Hematopoietic multipotent progenitor cell treated with erythropoietin and hydrocortisone succinate and interleukin-3 and kit ligand, for 8 days (in vitro differentiated cells): ENCODE measurements at regions not wholly inside any gene's neighbourhood (a gene's known extent, or its start where the extent isn't known, plus 50 kb on each side); places are given as distances from the start of the nearest gene placed in this dataset.
A peak's percentile ranks its signal among the peaks of the same experiment; 100 is the strongest.
"Not testable (repeated sequence)": the region's sequence is repeated elsewhere in the genome, so short reads cannot be mapped to it uniquely, and the experiment has no call there.

Source experiments
- DNase-seq: peaks from one replicate; pipeline ENCODE4 v3.0.0-alpha.2; 2015

- no peak for DNase-seq
Measured at GRCh38 chrX:110519906-110520452, 161.3 kb downstream of the RTL9 start.

- DNase-seq: not testable (repeated sequence)
Measured at GRCh38 chrX:110520652-110521051, 162.0 kb downstream of the RTL9 start.

- no peak for DNase-seq
Measured at GRCh38 chrX:110531873-110532580, 173.4 kb downstream of the RTL9 start.

GRCh38 chrX:110532581-110532931 is 173.9 kb downstream of the RTL9 start:
- no peak for DNase-seq

- DNase-seq: peak; percentile 1
Measured at GRCh38 chrX:110536816-110537215, 178.2 kb downstream of the RTL9 start.

GRCh38 chrX:110541266-110541665 is 182.6 kb downstream of the RTL9 start:
- no peak for DNase-seq

GRCh38 chrX:110550854-110551253 is 192.2 kb downstream of the RTL9 start:
- DNase-seq: not testable (repeated sequence)

GRCh38 chrX:110557864-110558263 is 199.2 kb downstream of the RTL9 start:
- DNase-seq: no peak

- DNase-seq: no peak
Measured at GRCh38 chrX:110558406-110558805, 199.8 kb downstream of the RTL9 start.

- no peak for DNase-seq
Measured at GRCh38 chrX:110561034-110561433, 202.4 kb downstream of the RTL9 start.

- no peak for DNase-seq
Measured at GRCh38 chrX:110563282-110563681, 204.6 kb downstream of the RTL9 start.

GRCh38 chrX:110568441-110568840 is 209.8 kb downstream of the RTL9 start:
- DNase-seq: no peak

- DNase-seq: no peak
Measured at GRCh38 chrX:110569506-110569905, 210.9 kb downstream of the RTL9 start.

GRCh38 chrX:110578270-110578669 is 217.3 kb downstream of the CHRDL1 start:
- DNase-seq: no peak

GRCh38 chrX:110584083-110584482 is 211.5 kb downstream of the CHRDL1 start:
- DNase-seq: no peak

GRCh38 chrX:110588164-110588563 is 207.5 kb downstream of the CHRDL1 start:
- DNase-seq: no peak

- DNase-seq: no peak
Measured at GRCh38 chrX:110588853-110589252, 206.8 kb downstream of the CHRDL1 start.

- no peak for DNase-seq
Measured at GRCh38 chrX:110600745-110601310, 194.8 kb downstream of the CHRDL1 start.

GRCh38 chrX:110614596-110614995 is 181.0 kb downstream of the CHRDL1 start:
- DNase-seq: no peak
